ENCODE measurements at regions not wholly inside any gene's neighbourhood (a gene's known extent, or its start where the extent isn't known, plus 50 kb on each side); places are given as distances from the start of the nearest gene placed in this dataset.

GRCh38 chr12:104827587-104827986 lies 130.5 kb downstream of the SLC41A2 start:
- DNase-seq (no peak), ATAC-seq (ENCODE audit: low FRiP score in 2 of 2) (no peak)
- H3K4me1 ChIP-seq, result no peaks in the 10 kb centered on the region
- H3K4me3 ChIP-seq, result no peak overlapping the region
- WGBS, 2 donors, result 71 to 78% methylated on average over 9 of the region's 9 CpGs
- H3K27ac ChIP-seq, result no peak overlapping the region
- H3K9me3 ChIP-seq, result peaks cover 9 to 23% (median 15%) of the 10 kb centered on the region in 4 donors
- no peaks in the 10 kb centered on the region for H3K27me3 ChIP-seq
- no peaks in the 10 kb centered on the region for H3K36me3 ChIP-seq
- peak in 3 of 6 experiments; percentile 8 to 29 (median 12) for TF ChIP-seq CTCF (IDR thresholded peaks at IDR 0.05)
- TF ChIP-seq POLR2A (IDR thresholded peaks at IDR 0.05), result no peak
- TF ChIP-seq EP300 (IDR thresholded peaks at IDR 0.05), result no peak
- TF ChIP-seq POLR2AphosphoS5 (IDR thresholded peaks at IDR 0.05), result no peak

- Histone ChIP-seq H3K4me3 (no peak overlapping the region), H3K27me3 (no peaks in the 10 kb centered on the region), H3K9me3 (peaks cover 9 to 23% (median 15%) of the 10 kb centered on the region in 4 donors), H3K36me3 (no peaks in the 10 kb centered on the region), H3K27ac (no peak overlapping the region), H3K4me1 (no peaks in the 10 kb centered on the region)
- DNase-seq (no peak), ATAC-seq (ENCODE audit: low FRiP score in 2 of 2) (no peak)
- no peak for TF ChIP-seq EP300 (IDR thresholded peaks at IDR 0.05)
- TF ChIP-seq POLR2AphosphoS5 (IDR thresholded peaks at IDR 0.05), result no peak
- TF ChIP-seq POLR2A (IDR thresholded peaks at IDR 0.05), result no peak
- no peak for TF ChIP-seq CTCF (IDR thresholded peaks at IDR 0.05)
- whole genome bisulfite sequencing, 2 donors, result 78 to 79% methylated on average over 2 of the region's 2 CpGs
Measured at GRCh38 chr12:104825408-104825807, 132.7 kb downstream of the SLC41A2 start.

- no peaks in the 10 kb centered on the region for H3K27me3 ChIP-seq
- WGBS, 2 donors, result 82 to 85% methylated on average over 10 of the region's 10 CpGs
- no peaks in the 10 kb centered on the region for H3K4me1 ChIP-seq
- H3K4me3 ChIP-seq, result no peak overlapping the region
- ATAC-seq (ENCODE audit: low FRiP score in 2 of 2), result peak in 1 of 2 donors; percentile 83
- H3K27ac ChIP-seq, result no peak overlapping the region
- DNase-seq, result peak in 1 of 2 donors; percentile 47
- no peak for TF ChIP-seq CTCF (IDR thresholded peaks at IDR 0.05)
- no peak for TF ChIP-seq EP300 (IDR thresholded peaks at IDR 0.05)
- no peak for TF ChIP-seq POLR2AphosphoS5 (IDR thresholded peaks at IDR 0.05)
- no peaks in the 10 kb centered on the region for H3K36me3 ChIP-seq
- H3K9me3 ChIP-seq, result peaks cover 9 to 23% (median 15%) of the 10 kb centered on the region in 4 donors
Measured at GRCh38 chr12:104823985-104824461, 134.1 kb downstream of the SLC41A2 start.

GRCh38 chr12:104822941-104823340 lies 135.1 kb downstream of the SLC41A2 start:
- DNase-seq (no peak), ATAC-seq (ENCODE audit: low FRiP score in 2 of 2) (no peak)
- Histone ChIP-seq H3K4me1 (no peaks in the 10 kb centered on the region), H3K36me3 (no peaks in the 10 kb centered on the region), H3K9me3 (peaks cover 9 to 23% (median 15%) of the 10 kb centered on the region in 4 donors), H3K27ac (no peak overlapping the region), H3K4me3 (no peak overlapping the region), H3K27me3 (no peaks in the 10 kb centered on the region)
- TF ChIP-seq EP300 (IDR thresholded peaks at IDR 0.05) (no peak), POLR2A (IDR thresholded peaks at IDR 0.05) (no peak), CTCF (IDR thresholded peaks at IDR 0.05) (no peak), POLR2AphosphoS5 (IDR thresholded peaks at IDR 0.05) (no peak)

- Histone ChIP-seq H3K9me3 (no peaks in the 10 kb centered on the region), H3K36me3 (no peaks in the 10 kb centered on the region), H3K4me1 (no peaks in the 10 kb centered on the region), H3K27me3 (no peaks in the 10 kb centered on the region), H3K27ac (no peak overlapping the region), H3K4me3 (no peak overlapping the region)
- no peak for TF ChIP-seq POLR2A (IDR thresholded peaks at IDR 0.05)
- no peak for TF ChIP-seq CTCF (IDR thresholded peaks at IDR 0.05)
- ATAC-seq (ENCODE audit: low FRiP score in 2 of 2) (no peak), DNase-seq (no peak)
- WGBS, 2 donors, result 94 to 97% methylated on average over 4 of the region's 4 CpGs
Measured at GRCh38 chr12:104816845-104817503, 141.1 kb downstream of the SLC41A2 start.

All from upper lobe of left lung (tissue), 6 donors.